ENCODE measurements at regions not wholly inside any gene's neighbourhood (a gene's known extent, or its start where the extent isn't known, plus 50 kb on each side); places are given as distances from the start of the nearest gene placed in this dataset.

DNA sequence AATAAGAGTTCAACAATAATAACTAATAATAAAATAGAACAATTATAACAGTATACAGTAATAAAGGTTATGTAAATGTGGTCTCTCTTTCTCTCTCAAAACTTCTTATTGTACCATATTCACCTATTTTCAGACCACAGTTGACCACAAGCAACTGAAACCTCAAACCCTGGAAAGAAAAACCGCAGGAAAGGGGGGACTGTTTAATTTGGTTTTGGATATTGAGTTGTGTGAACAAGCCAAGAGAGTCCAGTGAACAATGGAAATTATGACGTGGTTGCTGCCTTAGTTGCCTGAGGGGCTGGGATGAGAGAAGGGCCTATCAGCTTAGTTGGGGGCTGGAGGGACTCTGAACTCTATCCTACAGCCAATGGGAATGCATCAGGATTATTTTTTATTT lies 178.7 kb upstream of the POU2AF2 start:
- TF ChIP-seq EZH2 (IDR thresholded peaks at IDR 0.05): no peak
- no peak for TF ChIP-seq POLR2AphosphoS5 (IDR thresholded peaks at IDR 0.05; ENCODE audit: borderline replicate concordance, low read depth, low read length)

All from SK-N-MC (cell line).